Left lung (tissue), 4 donors: ENCODE measurements at regions not wholly inside any gene's neighbourhood (a gene's known extent, or its start where the extent isn't known, plus 50 kb on each side); places are given as distances from the start of the nearest gene placed in this dataset.

ENCODE experiments used
- ATAC-seq: fragments of 200-7000 bp; cut with Tn5 transposase; one replicate; pipeline ENCODE4 v1.9.1; 2020; ENCODE audit warnings: moderate library complexity
- DNase-seq, 4 donors: peaks; one replicate each; pipeline ENCODE4 v3.0.0-alpha.2; 2013 to 2020
- H3K27ac ChIP-seq, 2 donors: fragments of 200-600 bp; sonication (generic) in 1 of 2; one replicate each; pipeline versions ENCODE4 v1.5.0 to v1.8.0; 2020 to 2021
- H3K27me3 ChIP-seq, 2 donors: fragments of 200-600 bp; sonication (generic) in 1 of 2; one replicate each; pipeline versions ENCODE4 v1.5.0 to v1.8.0; 2020 to 2021
- H3K36me3 ChIP-seq, 2 donors: fragments of 200-600 bp; sonication (generic) in 1 of 2; one replicate each; pipeline versions ENCODE4 v1.5.0 to v1.8.0; 2020 to 2021
- H3K4me1 ChIP-seq, 2 donors: fragments of 200-600 bp; one replicate each; pipeline ENCODE4 v1.8.0; 2021
- H3K4me3 ChIP-seq, 2 donors: fragments of 200-600 bp; sonication (generic) in 1 of 2; one replicate each; pipeline versions ENCODE4 v1.5.0 to v1.8.0; 2020 to 2021; ENCODE audit warnings: mild to moderate bottlenecking in 1 of 2
- H3K9me3 ChIP-seq, 2 donors: fragments of 200-600 bp; sonication (generic) in 1 of 2; one replicate each; pipeline versions ENCODE4 v1.5.0 to v1.8.0; 2020 to 2021
- intact Hi-C, 2 donors: fragments of 100-400 bp; cut with DNase I; formaldehyde crosslinking; loops; one replicate each; pipeline versions ENCODE4 v1.11.2 to v1.14.2; 2022
- TF ChIP-seq, protein P1 (sequence below), 2 donors: fragments of 200-600 bp; sonication (generic) in 1 of 2; IDR thresholded peaks; one replicate each; pipeline versions ENCODE4 v1.5.0 to v1.8.0; 2021; ENCODE audit warnings: antibody characterized with exemption in 2 of 2
- donor health status: DM: no; HTN: yes; CAD: no.
- donor health status: DM: no; HTN: no; CAD: no.

DNA sequence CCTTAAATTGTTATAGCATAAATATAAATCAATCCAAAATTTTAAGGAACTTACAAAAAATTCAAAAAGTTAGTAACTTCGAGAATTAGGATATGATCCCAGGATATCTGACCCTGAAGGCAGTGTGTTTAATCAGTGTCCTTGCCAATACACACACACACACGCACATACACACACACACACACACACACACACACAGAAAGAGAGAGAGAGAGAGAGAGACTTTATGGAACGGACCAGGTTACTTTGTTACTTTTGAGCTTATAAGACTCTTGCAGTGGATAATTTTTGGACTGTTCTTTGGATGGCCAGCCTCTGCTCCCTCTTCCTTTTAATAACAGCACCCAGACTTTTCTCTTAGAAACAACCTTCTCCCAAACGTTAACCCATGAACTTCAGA, 322.9 kb downstream of the NFIB start:
- TF ChIP-seq, protein P1, sequence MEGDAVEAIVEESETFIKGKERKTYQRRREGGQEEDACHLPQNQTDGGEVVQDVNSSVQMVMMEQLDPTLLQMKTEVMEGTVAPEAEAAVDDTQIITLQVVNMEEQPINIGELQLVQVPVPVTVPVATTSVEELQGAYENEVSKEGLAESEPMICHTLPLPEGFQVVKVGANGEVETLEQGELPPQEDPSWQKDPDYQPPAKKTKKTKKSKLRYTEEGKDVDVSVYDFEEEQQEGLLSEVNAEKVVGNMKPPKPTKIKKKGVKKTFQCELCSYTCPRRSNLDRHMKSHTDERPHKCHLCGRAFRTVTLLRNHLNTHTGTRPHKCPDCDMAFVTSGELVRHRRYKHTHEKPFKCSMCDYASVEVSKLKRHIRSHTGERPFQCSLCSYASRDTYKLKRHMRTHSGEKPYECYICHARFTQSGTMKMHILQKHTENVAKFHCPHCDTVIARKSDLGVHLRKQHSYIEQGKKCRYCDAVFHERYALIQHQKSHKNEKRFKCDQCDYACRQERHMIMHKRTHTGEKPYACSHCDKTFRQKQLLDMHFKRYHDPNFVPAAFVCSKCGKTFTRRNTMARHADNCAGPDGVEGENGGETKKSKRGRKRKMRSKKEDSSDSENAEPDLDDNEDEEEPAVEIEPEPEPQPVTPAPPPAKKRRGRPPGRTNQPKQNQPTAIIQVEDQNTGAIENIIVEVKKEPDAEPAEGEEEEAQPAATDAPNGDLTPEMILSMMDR (IDR thresholded peaks at IDR 0.05): no peak
- Histone ChIP-seq H3K27me3 (no peaks in the 10 kb centered on the region), H3K27ac (no peak overlapping the region), H3K4me3 (no peak overlapping the region), H3K36me3 (no peaks in the 10 kb centered on the region), H3K9me3 (peaks cover 0 to 7% of the 10 kb centered on the region in 2 donors), H3K4me1 (no peaks in the 10 kb centered on the region)
- no peak for DNase-seq
- intact Hi-C loops: no loop called here
- no peak for ATAC-seq

DNA sequence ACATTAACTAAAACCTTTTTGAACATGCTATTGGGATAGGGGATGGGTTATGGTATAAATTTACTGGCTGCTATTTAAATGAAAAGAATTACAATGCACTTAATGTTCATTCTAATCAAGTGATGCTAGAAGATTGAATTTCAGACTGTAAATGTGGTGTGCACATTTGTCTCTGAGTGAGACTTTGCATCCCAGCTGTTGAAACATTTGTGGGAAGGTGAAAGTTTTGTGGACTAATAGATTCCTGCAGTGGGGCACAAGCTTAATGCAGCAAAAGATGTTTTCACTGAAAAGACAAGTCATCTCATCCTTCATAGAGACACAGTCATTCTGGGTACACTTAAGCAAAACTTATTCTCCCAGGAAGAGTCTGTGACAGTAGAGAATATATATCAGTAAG, 323.6 kb downstream of the NFIB start:
- DNase-seq (no peak), ATAC-seq (no peak)
- no peaks in the 10 kb centered on the region for H3K4me1 ChIP-seq
- no peaks in the 10 kb centered on the region for H3K27me3 ChIP-seq
- intact Hi-C loops: no loop called here
- TF ChIP-seq, protein P1 (IDR thresholded peaks at IDR 0.05): no peak
- H3K9me3 ChIP-seq: peaks cover 0 to 10% of the 10 kb centered on the region in 2 donors
- H3K27ac ChIP-seq: no peak overlapping the region
- H3K4me3 ChIP-seq: no peak overlapping the region
- no peaks in the 10 kb centered on the region for H3K36me3 ChIP-seq

DNA sequence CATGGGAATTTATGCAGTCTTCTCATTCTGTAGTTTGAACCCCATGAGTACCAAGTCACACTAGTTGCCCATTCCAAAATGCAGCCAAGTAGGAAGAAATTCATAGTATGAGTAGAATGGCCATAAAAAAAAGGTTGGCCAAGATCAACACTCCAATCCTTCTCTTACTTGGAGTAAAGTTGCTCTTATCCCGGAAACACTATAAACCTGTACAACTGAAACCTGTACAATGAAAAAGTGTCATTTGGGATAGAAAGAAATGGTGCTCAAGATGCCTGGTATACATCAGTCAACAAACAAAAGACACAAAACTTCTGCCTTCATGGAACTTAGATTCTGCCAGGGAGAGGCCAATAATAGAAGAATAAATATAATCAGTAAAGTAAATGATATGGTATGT, 325.0 kb downstream of the NFIB start:
- DNase-seq (no peak), ATAC-seq (no peak)
- Histone ChIP-seq H3K4me1 (no peaks in the 10 kb centered on the region), H3K27ac (no peak overlapping the region), H3K36me3 (no peaks in the 10 kb centered on the region), H3K4me3 (no peak overlapping the region), H3K27me3 (no peaks in the 10 kb centered on the region), H3K9me3 (peaks cover 0 to 10% of the 10 kb centered on the region in 2 donors)
- TF ChIP-seq, protein P1 (IDR thresholded peaks at IDR 0.05): no peak
- intact Hi-C loops: loop anchor here in 1 of 2 donors (5.0 kb wide), 1 partner anchor 263 kb away; no protein-coding TSS in a partner anchor

GRCh38 chr9:13983607-13984006, 330.3 kb downstream of the NFIB start:
- Histone ChIP-seq H3K36me3 (no peaks in the 10 kb centered on the region), H3K4me1 (no peaks in the 10 kb centered on the region), H3K27ac (no peak overlapping the region), H3K4me3 (no peak overlapping the region), H3K27me3 (no peaks in the 10 kb centered on the region), H3K9me3 (peaks cover 0 to 10% of the 10 kb centered on the region in 2 donors)
- no peak for ATAC-seq
- intact Hi-C loops: no loop called here
- TF ChIP-seq, protein P1 (IDR thresholded peaks at IDR 0.05): no peak
- DNase-seq: no peak

- H3K27me3 ChIP-seq: no peaks in the 10 kb centered on the region
- no peak overlapping the region for H3K27ac ChIP-seq
- no peaks in the 10 kb centered on the region for H3K9me3 ChIP-seq
- no peak for DNase-seq
- H3K4me1 ChIP-seq: no peaks in the 10 kb centered on the region
- no peak overlapping the region for H3K4me3 ChIP-seq
- no peak for ATAC-seq
- TF ChIP-seq, protein P1 (IDR thresholded peaks at IDR 0.05): no peak
- H3K36me3 ChIP-seq: no peaks in the 10 kb centered on the region
- intact Hi-C loops: no loop called here
These were observed 334.0 kb downstream of the NFIB start for GRCh38 chr9:13979941-13980318.
